Uterus (tissue), 3 donors: ENCODE measurements at regions not wholly inside any gene's neighbourhood (a gene's known extent, or its start where the extent isn't known, plus 50 kb on each side); places are given as distances from the start of the nearest gene placed in this dataset.

Experiments used
- DNase-seq, 2 donors: peaks; one replicate each; pipeline ENCODE4 v3.0.0-alpha.2; 2019 to 2020
- H3K27ac ChIP-seq, 2 donors: fragments of 200-600 bp; sonication (generic); 1 replicate in 1 of 2; 2 replicates in 1 of 2; pipeline ENCODE4 v1.5.1; 2016 to 2018
- H3K27me3 ChIP-seq, 2 donors: fragments of 200-600 bp; sonication (generic); one replicate each; pipeline ENCODE4 v1.5.1; 2018 to 2019; ENCODE audit warnings: control low read depth in 1 of 2
- H3K36me3 ChIP-seq, 2 donors: fragments of 200-600 bp; sonication (generic); one replicate each; pipeline ENCODE4 v1.5.1; 2019; ENCODE audit warnings: control low read depth in 1 of 2
- H3K4me1 ChIP-seq, 2 donors: fragments of 200-600 bp; sonication (generic); one replicate each; pipeline ENCODE4 v1.5.1; 2018 to 2019; ENCODE audit warnings: control low read depth in 1 of 2
- H3K4me3 ChIP-seq, 2 donors: fragments of 200-600 bp; sonication (generic); 1 replicate in 1 of 2; 2 replicates in 1 of 2; pipeline ENCODE4 v1.5.1; 2018 to 2019; ENCODE audit warnings: mild to moderate bottlenecking in 1 of 2
- H3K9me3 ChIP-seq, 2 donors: fragments of 200-600 bp; sonication (generic); one replicate each; pipeline ENCODE4 v1.5.1; 2019; ENCODE audit warnings: control low read depth in 1 of 2
- POLR2A ChIP-seq, 2 donors: fragments of 450-650 bp; IDR thresholded peaks; one replicate each; pipeline ENCODE4 v1.6.1; 2016; ENCODE audit warnings: antibody characterized with exemption in 2 of 2, mild to moderate bottlenecking in 1 of 2, moderate library complexity in 1 of 2
- intact Hi-C: fragments of 100-400 bp; cut with DNase I; formaldehyde crosslinking; loops from one replicate; pipeline ENCODE4 v1.15.1; 2023; ENCODE audit warnings: low total_unique reads
- TF ChIP-seq, protein P1 (sequence below), 4 experiments: fragments of 200-600 bp in 2 of 4; fragments of 450-650 bp in 2 of 4; sonication (generic) in 2 of 4; IDR thresholded peaks; one replicate each; pipeline ENCODE4 v1.5.1; 2016 to 2019; ENCODE audit warnings: antibody characterized with exemption in 4 of 4, mild to moderate bottlenecking in 2 of 4, moderate library complexity in 1 of 4
- donor health status: DM: yes; HTN: yes; CAD: no.

DNA sequence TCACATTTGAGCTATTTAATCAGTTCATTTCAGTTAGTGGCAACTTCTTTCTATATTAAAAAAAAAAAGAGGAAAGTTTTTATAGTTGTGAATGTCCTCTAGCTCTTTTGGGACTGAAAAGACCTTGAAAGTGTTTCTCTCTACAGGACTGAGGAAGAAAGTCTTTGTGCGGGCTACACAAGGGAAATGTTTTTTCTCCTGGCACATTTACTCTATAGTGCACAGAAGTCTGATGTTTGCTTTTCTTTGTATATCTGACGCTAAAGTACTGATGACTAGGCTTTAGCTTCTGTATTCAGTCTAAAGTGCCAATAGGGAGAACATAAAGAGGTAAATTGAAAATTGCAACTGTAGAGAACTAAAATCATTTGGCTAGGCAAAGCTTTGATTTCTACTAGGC is 737.4 kb upstream of the LUZP2 start:
- Histone ChIP-seq H3K9me3 (no peaks in the 10 kb centered on the region), H3K4me1 (no peaks in the 10 kb centered on the region), H3K27ac (no peak overlapping the region), H3K36me3 (no peaks in the 10 kb centered on the region), H3K27me3 (no peaks in the 10 kb centered on the region), H3K4me3 (no peak overlapping the region)
- intact Hi-C loops: no loop called here
- no peak for DNase-seq
- no peak for TF ChIP-seq POLR2A (IDR thresholded peaks at IDR 0.05)
- TF ChIP-seq, protein P1, sequence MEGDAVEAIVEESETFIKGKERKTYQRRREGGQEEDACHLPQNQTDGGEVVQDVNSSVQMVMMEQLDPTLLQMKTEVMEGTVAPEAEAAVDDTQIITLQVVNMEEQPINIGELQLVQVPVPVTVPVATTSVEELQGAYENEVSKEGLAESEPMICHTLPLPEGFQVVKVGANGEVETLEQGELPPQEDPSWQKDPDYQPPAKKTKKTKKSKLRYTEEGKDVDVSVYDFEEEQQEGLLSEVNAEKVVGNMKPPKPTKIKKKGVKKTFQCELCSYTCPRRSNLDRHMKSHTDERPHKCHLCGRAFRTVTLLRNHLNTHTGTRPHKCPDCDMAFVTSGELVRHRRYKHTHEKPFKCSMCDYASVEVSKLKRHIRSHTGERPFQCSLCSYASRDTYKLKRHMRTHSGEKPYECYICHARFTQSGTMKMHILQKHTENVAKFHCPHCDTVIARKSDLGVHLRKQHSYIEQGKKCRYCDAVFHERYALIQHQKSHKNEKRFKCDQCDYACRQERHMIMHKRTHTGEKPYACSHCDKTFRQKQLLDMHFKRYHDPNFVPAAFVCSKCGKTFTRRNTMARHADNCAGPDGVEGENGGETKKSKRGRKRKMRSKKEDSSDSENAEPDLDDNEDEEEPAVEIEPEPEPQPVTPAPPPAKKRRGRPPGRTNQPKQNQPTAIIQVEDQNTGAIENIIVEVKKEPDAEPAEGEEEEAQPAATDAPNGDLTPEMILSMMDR (IDR thresholded peaks at IDR 0.05): no peak

GRCh38 chr11:23764286-23764685 is 732.6 kb upstream of the LUZP2 start:
- DNase-seq: no peak
- intact Hi-C loops: no loop called here
- Histone ChIP-seq H3K27me3 (no peaks in the 10 kb centered on the region), H3K4me3 (no peak overlapping the region), H3K4me1 (no peaks in the 10 kb centered on the region), H3K36me3 (no peaks in the 10 kb centered on the region), H3K27ac (no peak overlapping the region), H3K9me3 (no peaks in the 10 kb centered on the region)
- TF ChIP-seq, protein P1 (IDR thresholded peaks at IDR 0.05): no peak
- no peak for TF ChIP-seq POLR2A (IDR thresholded peaks at IDR 0.05)

DNA sequence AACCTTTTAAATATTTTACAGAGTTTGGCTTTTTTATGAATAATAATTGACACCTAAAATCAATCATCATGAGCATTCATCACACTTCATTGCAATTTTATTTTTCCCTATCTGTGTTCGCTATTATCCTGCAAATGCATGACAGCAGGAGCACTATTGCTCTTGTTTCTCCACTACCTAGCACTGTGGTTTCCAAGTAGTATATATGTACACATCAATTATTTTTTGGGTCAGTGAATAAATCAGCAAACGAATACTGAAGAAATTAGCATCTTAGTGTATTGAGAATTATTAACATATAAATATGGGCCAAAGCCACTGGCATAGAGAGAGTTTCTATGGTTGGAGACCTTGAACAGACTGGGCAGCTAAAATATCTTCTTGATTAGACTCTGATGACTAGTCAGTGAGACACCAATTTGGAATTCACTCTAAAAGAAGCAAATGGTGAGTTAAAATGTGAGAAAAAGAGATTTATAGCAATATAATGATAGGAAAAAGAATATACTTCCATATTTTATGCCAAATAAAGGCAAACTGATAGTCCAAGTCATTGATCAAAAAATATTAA is 731.1 kb upstream of the LUZP2 start:
- TF ChIP-seq, protein P1 (IDR thresholded peaks at IDR 0.05): no peak
- no peak for TF ChIP-seq POLR2A (IDR thresholded peaks at IDR 0.05)
- intact Hi-C loops: no loop called here
- Histone ChIP-seq H3K27me3 (no peaks in the 10 kb centered on the region), H3K4me3 (no peak overlapping the region), H3K36me3 (no peaks in the 10 kb centered on the region), H3K4me1 (no peaks in the 10 kb centered on the region), H3K9me3 (no peaks in the 10 kb centered on the region), H3K27ac (no peak overlapping the region)
- no peak for DNase-seq

- Histone ChIP-seq H3K27me3 (no peaks in the 10 kb centered on the region), H3K4me3 (no peak overlapping the region), H3K27ac (no peak overlapping the region), H3K9me3 (no peaks in the 10 kb centered on the region), H3K4me1 (no peaks in the 10 kb centered on the region), H3K36me3 (no peaks in the 10 kb centered on the region)
- TF ChIP-seq, protein P1 (IDR thresholded peaks at IDR 0.05): no peak
- TF ChIP-seq POLR2A (IDR thresholded peaks at IDR 0.05): no peak
- DNase-seq: no peak
- intact Hi-C loops: no loop called here
Measured at GRCh38 chr11:23767576-23767975, 729.3 kb upstream of the LUZP2 start.

GRCh38 chr11:23769214-23769613 is 727.6 kb upstream of the LUZP2 start:
- Histone ChIP-seq H3K9me3 (no peaks in the 10 kb centered on the region), H3K27ac (no peak overlapping the region), H3K27me3 (no peaks in the 10 kb centered on the region), H3K36me3 (no peaks in the 10 kb centered on the region), H3K4me3 (no peak overlapping the region), H3K4me1 (no peaks in the 10 kb centered on the region)
- no peak for DNase-seq
- intact Hi-C loops: no loop called here
- TF ChIP-seq, protein P1 (IDR thresholded peaks at IDR 0.05): no peak
- no peak for TF ChIP-seq POLR2A (IDR thresholded peaks at IDR 0.05)
